ENCODE measurements at regions not wholly inside any gene's neighbourhood (a gene's known extent, or its start where the extent isn't known, plus 50 kb on each side); places are given as distances from the start of the nearest gene placed in this dataset.
"Not testable (repeated sequence)": the region's sequence is repeated elsewhere in the genome, so short reads cannot be mapped to it uniquely, and the experiment has no call there.

- H3K9me3 ChIP-seq (replicated peaks; ENCODE audit: control insufficient read depth, low read depth, low read length); H3K36me3 ChIP-seq (ENCODE audit: control insufficient read depth, insufficient read depth, low read length); H3K4me3 ChIP-seq (ENCODE audit: low read length); H3K27ac ChIP-seq (ENCODE audit: low read length); DNase-seq; H3K27me3 ChIP-seq (ENCODE audit: control insufficient read depth, insufficient read depth, low read length): not testable (repeated sequence)
- WGBS (ENCODE audit: insufficient coverage), result 72% methylated on average over 4 of the region's 5 CpGs
- H3K4me1 ChIP-seq (ENCODE audit: control insufficient read depth, insufficient read depth, low read length), result peaks cover 33% of the 10 kb centered on the region
Observed at GRCh38 chr1:223026639-223027038, 116.4 kb downstream of the TLR5 start.

GRCh38 chr1:223029985-223030769, 112.9 kb downstream of the TLR5 start:
- no peaks in the 10 kb centered on the region for H3K36me3 ChIP-seq (ENCODE audit: control insufficient read depth, insufficient read depth, low read length)
- 87% methylated on average over 3 of the region's 6 CpGs for WGBS (ENCODE audit: insufficient coverage)
- no peak for DNase-seq
- H3K4me3 ChIP-seq (ENCODE audit: low read length), result no peak overlapping the region
- no peaks in the 10 kb centered on the region for H3K27me3 ChIP-seq (ENCODE audit: control insufficient read depth, insufficient read depth, low read length)
- H3K27ac ChIP-seq (ENCODE audit: low read length), result no peak overlapping the region
- H3K4me1 ChIP-seq (ENCODE audit: control insufficient read depth, insufficient read depth, low read length), result peaks cover 15% of the 10 kb centered on the region
- H3K9me3 ChIP-seq (replicated peaks; ENCODE audit: control insufficient read depth, low read depth, low read length), result peaks cover 3% of the 10 kb centered on the region

- Histone ChIP-seq H3K9me3 (replicated peaks; ENCODE audit: control insufficient read depth, low read depth, low read length) (peaks cover 3% of the 10 kb centered on the region), H3K4me1 (ENCODE audit: control insufficient read depth, insufficient read depth, low read length) (peaks cover 15% of the 10 kb centered on the region), H3K27ac (ENCODE audit: low read length) (peak overlapping the region; percentile 65), H3K27me3 (ENCODE audit: control insufficient read depth, insufficient read depth, low read length) (no peaks in the 10 kb centered on the region), H3K4me3 (ENCODE audit: low read length) (no peak overlapping the region), H3K36me3 (ENCODE audit: control insufficient read depth, insufficient read depth, low read length) (no peaks in the 10 kb centered on the region)
- 67% methylated on average over 3 of the region's 8 CpGs for WGBS (ENCODE audit: insufficient coverage)
- no peak for DNase-seq
Observed at GRCh38 chr1:223030871-223031400, 112.1 kb downstream of the TLR5 start.

GRCh38 chr1:223031733-223032601, 111.1 kb downstream of the TLR5 start:
- H3K36me3 ChIP-seq (ENCODE audit: control insufficient read depth, insufficient read depth, low read length), result no peaks in the 10 kb centered on the region
- H3K27me3 ChIP-seq (ENCODE audit: control insufficient read depth, insufficient read depth, low read length), result peaks cover under 1% of the 10 kb centered on the region
- peak; percentile 96 for DNase-seq
- WGBS (ENCODE audit: insufficient coverage), result 42% methylated on average over 10 of the region's 11 CpGs
- peak overlapping the region; percentile 65 for H3K27ac ChIP-seq (ENCODE audit: low read length)
- peaks cover 3% of the 10 kb centered on the region for H3K9me3 ChIP-seq (replicated peaks; ENCODE audit: control insufficient read depth, low read depth, low read length)
- H3K4me3 ChIP-seq (ENCODE audit: low read length), result no peak overlapping the region
- H3K4me1 ChIP-seq (ENCODE audit: control insufficient read depth, insufficient read depth, low read length), result peaks cover 15% of the 10 kb centered on the region

- 36% methylated on average over 3 of the region's 3 CpGs for WGBS (ENCODE audit: insufficient coverage)
- H3K9me3 ChIP-seq (replicated peaks; ENCODE audit: control insufficient read depth, low read depth, low read length), result peaks cover 3% of the 10 kb centered on the region
- no peak overlapping the region for H3K4me3 ChIP-seq (ENCODE audit: low read length)
- peaks cover 2% of the 10 kb centered on the region for H3K27me3 ChIP-seq (ENCODE audit: control insufficient read depth, insufficient read depth, low read length)
- no peaks in the 10 kb centered on the region for H3K36me3 ChIP-seq (ENCODE audit: control insufficient read depth, insufficient read depth, low read length)
- H3K27ac ChIP-seq (ENCODE audit: low read length), result no peak overlapping the region
- H3K4me1 ChIP-seq (ENCODE audit: control insufficient read depth, insufficient read depth, low read length), result peaks cover 19% of the 10 kb centered on the region
- DNase-seq, result peak; percentile 44
Observed at GRCh38 chr1:223033658-223034057, 109.4 kb downstream of the TLR5 start.

- 74% methylated on average over 4 of the region's 5 CpGs for WGBS (ENCODE audit: insufficient coverage)
- Histone ChIP-seq H3K27me3 (ENCODE audit: control insufficient read depth, insufficient read depth, low read length) (peaks cover 2% of the 10 kb centered on the region), H3K27ac (ENCODE audit: low read length) (no peak overlapping the region), H3K4me1 (ENCODE audit: control insufficient read depth, insufficient read depth, low read length) (peaks cover 25% of the 10 kb centered on the region), H3K9me3 (replicated peaks; ENCODE audit: control insufficient read depth, low read depth, low read length) (peaks cover 3% of the 10 kb centered on the region), H3K36me3 (ENCODE audit: control insufficient read depth, insufficient read depth, low read length) (no peaks in the 10 kb centered on the region), H3K4me3 (ENCODE audit: low read length) (no peak overlapping the region)
- DNase-seq, result no peak
Observed at GRCh38 chr1:223034270-223034798, 108.7 kb downstream of the TLR5 start.

GRCh38 chr1:223035724-223036478, 107.1 kb downstream of the TLR5 start:
- WGBS (ENCODE audit: insufficient coverage), result 65% methylated on average over 9 of the region's 11 CpGs
- Histone ChIP-seq H3K4me3 (ENCODE audit: low read length) (no peak overlapping the region), H3K36me3 (ENCODE audit: control insufficient read depth, insufficient read depth, low read length) (no peaks in the 10 kb centered on the region), H3K27ac (ENCODE audit: low read length) (no peak overlapping the region), H3K9me3 (replicated peaks; ENCODE audit: control insufficient read depth, low read depth, low read length) (peaks cover 3% of the 10 kb centered on the region), H3K4me1 (ENCODE audit: control insufficient read depth, insufficient read depth, low read length) (peaks cover 35% of the 10 kb centered on the region), H3K27me3 (ENCODE audit: control insufficient read depth, insufficient read depth, low read length) (peaks cover 2% of the 10 kb centered on the region)
- no peak for DNase-seq

- H3K27ac ChIP-seq (ENCODE audit: low read length), result no peak overlapping the region
- DNase-seq, result no peak
- WGBS (ENCODE audit: insufficient coverage), result 96% methylated on average over 4 of the region's 6 CpGs
Observed at GRCh38 chr1:223036479-223036845, 106.6 kb downstream of the TLR5 start.

GRCh38 chr1:223037845-223038244, 105.2 kb downstream of the TLR5 start:
- Histone ChIP-seq H3K27me3 (ENCODE audit: control insufficient read depth, insufficient read depth, low read length) (peaks cover 2% of the 10 kb centered on the region), H3K27ac (ENCODE audit: low read length) (no peak overlapping the region), H3K4me1 (ENCODE audit: control insufficient read depth, insufficient read depth, low read length) (peaks cover 28% of the 10 kb centered on the region), H3K36me3 (ENCODE audit: control insufficient read depth, insufficient read depth, low read length) (no peaks in the 10 kb centered on the region), H3K9me3 (replicated peaks; ENCODE audit: control insufficient read depth, low read depth, low read length) (peaks cover 3% of the 10 kb centered on the region), H3K4me3 (ENCODE audit: low read length) (no peak overlapping the region)
- DNase-seq, result no peak
- WGBS (ENCODE audit: insufficient coverage), result 90% methylated on average over 2 of the region's 9 CpGs

More at GRCh38 chr1:223036479-223036845, 106.6 kb downstream of the TLR5 start:
- Histone ChIP-seq H3K27me3 (ENCODE audit: control insufficient read depth, insufficient read depth, low read length) (peaks cover 2% of the 10 kb centered on the region), H3K36me3 (ENCODE audit: control insufficient read depth, insufficient read depth, low read length) (no peaks in the 10 kb centered on the region), H3K4me1 (ENCODE audit: control insufficient read depth, insufficient read depth, low read length) (peaks cover 34% of the 10 kb centered on the region), H3K9me3 (replicated peaks; ENCODE audit: control insufficient read depth, low read depth, low read length) (peaks cover 3% of the 10 kb centered on the region), H3K4me3 (ENCODE audit: low read length) (no peak overlapping the region)

Data from muscle of leg (tissue), 3 donors.